Astrocyte (in vitro differentiated cells and primary cell): ENCODE measurements at regions not wholly inside any gene's neighbourhood (a gene's known extent, or its start where the extent isn't known, plus 50 kb on each side); places are given as distances from the start of the nearest gene placed in this dataset.

Source experiments
- DNase-seq: peaks from one replicate; pipeline ENCODE4 v3.0.0-alpha.2; 2010; ENCODE audit warnings: low read depth
- FAIRE-seq: peaks from 2 replicates; lab custom pipeline; 2011; peaks lifted over from hg19 to GRCh38; lab: Jason Lieb, UNC
- H2AFZ ChIP-seq: 2 replicates; pipeline ENCODE4 v1.6.0; 2012; ENCODE audit warnings: low read depth, low read length, inconsistent platforms
- H3K27ac ChIP-seq: 2 replicates; pipeline ENCODE4 v1.5.1; 2011; ENCODE audit warnings: low read depth, low read length, inconsistent platforms
- H3K27me3 ChIP-seq: 2 replicates; pipeline ENCODE4 v1.6.0; 2011; ENCODE audit warnings: low read length, inconsistent platforms; ENCODE audit not compliant: insufficient read depth
- H3K36me3 ChIP-seq: 2 replicates; pipeline ENCODE4 v1.5.1; 2011; ENCODE audit warnings: low read length, inconsistent platforms; ENCODE audit not compliant: insufficient read depth
- H3K4me1 ChIP-seq: 2 replicates; pipeline ENCODE4 v1.5.1; 2011; ENCODE audit warnings: low read length, inconsistent platforms; ENCODE audit not compliant: insufficient read depth
- H3K4me2 ChIP-seq: 2 replicates; pipeline ENCODE4 v1.6.0; 2012; ENCODE audit warnings: low read length, inconsistent platforms
- H3K4me3 ChIP-seq: 2 replicates; pipeline ENCODE4 v1.5.1; 2011; ENCODE audit warnings: low read depth, mild to moderate bottlenecking, low read length, inconsistent platforms; ENCODE audit not compliant: insufficient read depth
- H3K79me2 ChIP-seq: 2 replicates; pipeline ENCODE4 v1.6.0; 2012; ENCODE audit warnings: mild to moderate bottlenecking, low read length, inconsistent platforms; ENCODE audit not compliant: insufficient read depth
- H3K9ac ChIP-seq: 2 replicates; pipeline ENCODE4 v1.6.0; 2012; ENCODE audit warnings: mild to moderate bottlenecking, low read length, inconsistent platforms
- H3K9me3 ChIP-seq: 2 replicates; pipeline ENCODE4 v1.5.1; 2012; ENCODE audit warnings: low read depth, mild to moderate bottlenecking, low read length, inconsistent platforms; ENCODE audit not compliant: insufficient read depth
- H4K20me1 ChIP-seq: 2 replicates; pipeline ENCODE4 v1.6.0; 2012; ENCODE audit warnings: low read length, inconsistent platforms; ENCODE audit not compliant: insufficient read depth
- H3K27ac Mint-ChIP-seq: one replicate; pipeline ENCODE4 v1.8.0; 2021; ENCODE audit warnings: mild to moderate bottlenecking, mixed read lengths; ENCODE audit not compliant: unreplicated experiment
- H3K27me3 Mint-ChIP-seq: one replicate; pipeline ENCODE4 v1.8.0; 2021; ENCODE audit warnings: low read depth, mixed read lengths; ENCODE audit not compliant: unreplicated experiment
- H3K36me3 Mint-ChIP-seq: one replicate; pipeline ENCODE4 v1.8.0; 2021; ENCODE audit warnings: low read depth, mixed read lengths; ENCODE audit not compliant: unreplicated experiment
- H3K4me1 Mint-ChIP-seq: one replicate; pipeline ENCODE4 v1.8.0; 2021; ENCODE audit warnings: low read depth, mixed read lengths; ENCODE audit not compliant: unreplicated experiment
- H3K4me3 Mint-ChIP-seq: one replicate; pipeline ENCODE4 v1.8.0; 2021; ENCODE audit warnings: mild to moderate bottlenecking, moderate library complexity, mixed read lengths; ENCODE audit not compliant: unreplicated experiment
- H3K9me3 Mint-ChIP-seq: one replicate; pipeline ENCODE4 v1.8.0; 2021; ENCODE audit warnings: mild to moderate bottlenecking, mixed read lengths; ENCODE audit not compliant: unreplicated experiment
- CTCF ChIP-seq: IDR thresholded peaks from 2 replicates; pipeline ENCODE4 v1.5.1; 2011; ENCODE audit warnings: low read depth, mild to moderate bottlenecking, inconsistent platforms, low read length, moderate library complexity; ENCODE audit not compliant: insufficient read depth
- EZH2 ChIP-seq: IDR thresholded peaks from 2 replicates; pipeline ENCODE4 v1.6.1; 2012; ENCODE audit warnings: mild to moderate bottlenecking, low read length, inconsistent platforms; ENCODE audit not compliant: insufficient read depth

GRCh38 chr13:90673746-90674145 lies 673.7 kb upstream of the MIR17HG start:
- no peak overlapping the region for H2AFZ ChIP-seq
- H4K20me1 ChIP-seq = no peaks in the 10 kb centered on the region

GRCh38 chr13:90675129-90675528 lies 672.4 kb upstream of the MIR17HG start:
- no peaks in the 10 kb centered on the region for H3K27me3 Mint-ChIP-seq
- H3K27ac Mint-ChIP-seq = no peak overlapping the region
- H3K79me2 ChIP-seq = no peaks in the 10 kb centered on the region
- H3K9me3 Mint-ChIP-seq = no peaks in the 10 kb centered on the region
- no peaks in the 10 kb centered on the region for H3K36me3 Mint-ChIP-seq
- no peaks in the 10 kb centered on the region for H3K27me3 ChIP-seq
- no peak overlapping the region for H3K4me3 ChIP-seq
- no peak overlapping the region for H3K9ac ChIP-seq
- no peaks in the 10 kb centered on the region for H3K4me1 Mint-ChIP-seq
- DNase-seq (peak; percentile 16), FAIRE-seq (no peak)
- TF ChIP-seq EZH2 = no peak
- TF ChIP-seq CTCF = no peak
- no peak overlapping the region for H3K27ac ChIP-seq
- no peak overlapping the region for H2AFZ ChIP-seq
- no peaks in the 10 kb centered on the region for H3K9me3 ChIP-seq
- H3K4me3 Mint-ChIP-seq = no peak overlapping the region
- no peaks in the 10 kb centered on the region for H3K4me1 ChIP-seq
- no peak overlapping the region for H3K4me2 ChIP-seq
- no peaks in the 10 kb centered on the region for H4K20me1 ChIP-seq
- no peaks in the 10 kb centered on the region for H3K36me3 ChIP-seq

More at GRCh38 chr13:90673746-90674145, 673.7 kb upstream of the MIR17HG start:
- Histone ChIP-seq H3K79me2 (no peaks in the 10 kb centered on the region), H3K4me2 (no peak overlapping the region), H3K4me1 (no peaks in the 10 kb centered on the region), H3K9ac (no peak overlapping the region), H3K27ac (no peak overlapping the region), H3K36me3 (no peaks in the 10 kb centered on the region), H3K9me3 (no peaks in the 10 kb centered on the region), H3K27me3 (no peaks in the 10 kb centered on the region), H3K4me3 (no peak overlapping the region)
- TF ChIP-seq EZH2 (no peak), CTCF (no peak)
- Mint-ChIP-seq H3K27me3 (no peaks in the 10 kb centered on the region), H3K4me3 (no peak overlapping the region), H3K27ac (no peak overlapping the region), H3K36me3 (no peaks in the 10 kb centered on the region), H3K9me3 (no peaks in the 10 kb centered on the region), H3K4me1 (no peaks in the 10 kb centered on the region)
- no peak for DNase-seq
- FAIRE-seq = no peak

- H3K4me1 ChIP-seq = no peaks in the 10 kb centered on the region
- no peak overlapping the region for H3K9ac ChIP-seq
- Mint-ChIP-seq H3K36me3 (no peaks in the 10 kb centered on the region), H3K27ac (no peak overlapping the region), H3K9me3 (no peaks in the 10 kb centered on the region), H3K4me1 (peaks cover 10% of the 10 kb centered on the region), H3K4me3 (no peak overlapping the region), H3K27me3 (no peaks in the 10 kb centered on the region)
- H3K36me3 ChIP-seq = no peaks in the 10 kb centered on the region
- no peaks in the 10 kb centered on the region for H3K9me3 ChIP-seq
- no peak overlapping the region for H3K4me3 ChIP-seq
- no peaks in the 10 kb centered on the region for H3K27me3 ChIP-seq
- no peak overlapping the region for H3K4me2 ChIP-seq
- peak; percentile 55 for DNase-seq
- no peak overlapping the region for H2AFZ ChIP-seq
- FAIRE-seq = no peak
- H3K27ac ChIP-seq = no peak overlapping the region
- TF ChIP-seq CTCF = no peak
- TF ChIP-seq EZH2 = no peak
- H3K79me2 ChIP-seq = no peaks in the 10 kb centered on the region
- no peaks in the 10 kb centered on the region for H4K20me1 ChIP-seq
Measured at GRCh38 chr13:90680826-90681225, 666.7 kb upstream of the MIR17HG start.
